ENCODE measurements at regions not wholly inside any gene's neighbourhood (a gene's known extent, or its start where the extent isn't known, plus 50 kb on each side); places are given as distances from the start of the nearest gene placed in this dataset.
A peak's percentile ranks its signal among the peaks of the same experiment; 100 is the strongest.

DNA sequence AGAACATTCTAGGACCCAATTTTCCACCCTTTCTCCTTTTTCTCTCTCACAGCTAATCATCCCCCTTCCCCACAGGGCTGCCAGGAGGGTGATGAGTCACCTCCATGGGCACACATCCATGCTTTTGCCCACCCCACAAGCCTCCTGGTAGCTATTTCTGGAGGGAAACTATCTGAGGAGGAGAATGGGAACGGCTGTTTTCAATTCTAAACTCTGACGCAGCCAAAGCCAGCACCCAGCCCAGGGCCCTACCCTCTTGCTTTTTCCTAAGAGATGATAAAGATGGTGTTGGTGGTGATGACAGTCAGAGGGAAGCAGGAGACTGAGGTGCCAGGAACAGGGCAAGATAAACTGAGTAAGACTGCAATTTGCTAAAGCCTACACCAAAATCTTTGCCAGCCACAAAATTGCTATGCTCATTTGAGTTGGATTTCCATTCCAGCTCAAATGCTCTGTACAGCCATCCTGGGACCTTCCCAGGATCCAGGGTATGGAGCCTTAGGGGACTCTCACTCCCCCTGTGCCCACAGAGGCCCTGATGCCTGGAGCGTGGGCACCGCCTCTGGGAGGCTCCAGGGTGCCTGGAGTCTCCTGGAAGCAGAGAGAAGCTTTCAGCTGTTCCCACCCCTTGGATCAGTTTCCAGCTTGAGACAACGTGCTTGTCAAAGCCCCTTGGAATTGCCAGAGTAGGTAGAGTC is 62.0 kb upstream of the FZD7 start:
- Histone ChIP-seq H3K27ac (ENCODE audit: low read depth in 2 of 2, low read length in 1 of 2) (peak overlapping the region; percentile 47 to 70; a peak in 3 of 4 replicates), H2AFZ (ENCODE audit: low read depth) (no peak overlapping the region; the same call in 1 of the 2 replicates), H3K79me2 (ENCODE audit: insufficient read depth) (no peaks in the 10 kb centered on the region), H3K4me3 (ENCODE audit: low read depth in 2 of 2, low read length in 1 of 2) (no peak overlapping the region), H3K4me1 (ENCODE audit: control insufficient read depth in 1 of 2, insufficient read depth in 2 of 2, low read depth in 1 of 2, low read length in 1 of 2) (peaks cover 8 to 65% of the 10 kb centered on the region in 2 experiments; a peak in 2 of 4 replicates), H3K9me2 (no peaks in the 10 kb centered on the region), H3K9ac (peak overlapping the region; percentile 20; the same call in 1 of the 2 replicates), H3K27me3 (ENCODE audit: insufficient read depth) (no peaks in the 10 kb centered on the region), H4K20me1 (ENCODE audit: insufficient read depth) (no peaks in the 10 kb centered on the region), H3K4me2 (peak overlapping the region; percentile 25; the same call in 1 of the 2 replicates), H3K36me3 (replicated peaks in 1 of 2; ENCODE audit: control insufficient read depth in 1 of 2, insufficient read depth in 2 of 2, low read length in 1 of 2) (no peaks in the 10 kb centered on the region), H3F3A (replicated peaks; ENCODE audit: insufficient read depth) (no peaks in the 10 kb centered on the region), H3K9me3 (no peaks in the 10 kb centered on the region)
- DNase-seq, result no peak
- ChIA-PET CTCF (interaction anchor here (0.9 to 1.4 kb wide), 2 partner anchors 11 to 13 kb away, joined by 3 to 4 read pairs; no protein-coding TSS in a partner anchor), POLR2A (no interaction called here)
- 38% methylated on average over 3 of the region's 5 CpGs for WGBS (ENCODE audit: low lambda C conversion rate)
- TF ChIP-seq, protein P1, sequence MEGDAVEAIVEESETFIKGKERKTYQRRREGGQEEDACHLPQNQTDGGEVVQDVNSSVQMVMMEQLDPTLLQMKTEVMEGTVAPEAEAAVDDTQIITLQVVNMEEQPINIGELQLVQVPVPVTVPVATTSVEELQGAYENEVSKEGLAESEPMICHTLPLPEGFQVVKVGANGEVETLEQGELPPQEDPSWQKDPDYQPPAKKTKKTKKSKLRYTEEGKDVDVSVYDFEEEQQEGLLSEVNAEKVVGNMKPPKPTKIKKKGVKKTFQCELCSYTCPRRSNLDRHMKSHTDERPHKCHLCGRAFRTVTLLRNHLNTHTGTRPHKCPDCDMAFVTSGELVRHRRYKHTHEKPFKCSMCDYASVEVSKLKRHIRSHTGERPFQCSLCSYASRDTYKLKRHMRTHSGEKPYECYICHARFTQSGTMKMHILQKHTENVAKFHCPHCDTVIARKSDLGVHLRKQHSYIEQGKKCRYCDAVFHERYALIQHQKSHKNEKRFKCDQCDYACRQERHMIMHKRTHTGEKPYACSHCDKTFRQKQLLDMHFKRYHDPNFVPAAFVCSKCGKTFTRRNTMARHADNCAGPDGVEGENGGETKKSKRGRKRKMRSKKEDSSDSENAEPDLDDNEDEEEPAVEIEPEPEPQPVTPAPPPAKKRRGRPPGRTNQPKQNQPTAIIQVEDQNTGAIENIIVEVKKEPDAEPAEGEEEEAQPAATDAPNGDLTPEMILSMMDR (IDR thresholded peaks at IDR 0.05), result no peak
- TF ChIP-seq SIN3A (IDR thresholded peaks at IDR 0.05; ENCODE audit: borderline replicate concordance, low read depth, low read length) (no peak; the same call in 1 of the 2 replicates), TEAD4 (IDR thresholded peaks at IDR 0.05; ENCODE audit: borderline replicate concordance, insufficient read depth) (0 out of 2 replicates have a peak, but pooled peaks have one; percentile 36), RFX5 (IDR thresholded peaks at IDR 0.05; ENCODE audit: low read length) (no peak), GATA2 (CRISPR knock-in tag; IDR thresholded peaks at IDR 0.05) (no peak), NRF1 (IDR thresholded peaks at IDR 0.05; ENCODE audit: low read depth, low read length) (no peak), FOSL2 (IDR thresholded peaks at IDR 0.05; ENCODE audit: borderline replicate concordance, low read depth) (peak; percentile 91), YY1 (IDR thresholded peaks at IDR 0.05; ENCODE audit: low read depth) (no peak), ELF1 (IDR thresholded peaks at IDR 0.05) (no peak), RAD21 (IDR thresholded peaks at IDR 0.05; ENCODE audit: low read length) (no peak), CHD2 (IDR thresholded peaks at IDR 0.05; ENCODE audit: low read length, partially characterized antibody) (no peak), EZH2phosphoT487 (IDR thresholded peaks at IDR 0.05; ENCODE audit: borderline replicate concordance, low read depth) (no peak), JUND (IDR thresholded peaks at IDR 0.05) (peak; percentile 91), NFIC (IDR thresholded peaks at IDR 0.05; ENCODE audit: borderline replicate concordance) (peak; percentile 92), TAF1 (IDR thresholded peaks at IDR 0.05; ENCODE audit: borderline replicate concordance, low read depth, low read length) (no peak), MEF2A (IDR thresholded peaks at IDR 0.05; ENCODE audit: borderline replicate concordance, low read depth) (peak; percentile 83; the same call in 1 of the 2 replicates), TCF12 (IDR thresholded peaks at IDR 0.05) (peak; percentile 96), MXI1 (IDR thresholded peaks at IDR 0.05; ENCODE audit: low read depth, low read length) (no peak), GABPA (IDR thresholded peaks at IDR 0.05; ENCODE audit: low read depth) (no peak), FOXM1 (IDR thresholded peaks at IDR 0.05; ENCODE audit: low read depth) (no peak)
- TF ChIP-seq, protein P2, sequence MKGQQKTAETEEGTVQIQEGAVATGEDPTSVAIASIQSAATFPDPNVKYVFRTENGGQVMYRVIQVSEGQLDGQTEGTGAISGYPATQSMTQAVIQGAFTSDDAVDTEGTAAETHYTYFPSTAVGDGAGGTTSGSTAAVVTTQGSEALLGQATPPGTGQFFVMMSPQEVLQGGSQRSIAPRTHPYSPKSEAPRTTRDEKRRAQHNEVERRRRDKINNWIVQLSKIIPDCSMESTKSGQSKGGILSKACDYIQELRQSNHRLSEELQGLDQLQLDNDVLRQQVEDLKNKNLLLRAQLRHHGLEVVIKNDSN (IDR thresholded peaks at IDR 0.05; ENCODE audit: borderline replicate concordance, low read depth), result no peak
- TF ChIP-seq, protein P3, sequence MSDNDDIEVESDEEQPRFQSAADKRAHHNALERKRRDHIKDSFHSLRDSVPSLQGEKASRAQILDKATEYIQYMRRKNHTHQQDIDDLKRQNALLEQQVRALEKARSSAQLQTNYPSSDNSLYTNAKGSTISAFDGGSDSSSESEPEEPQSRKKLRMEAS (IDR thresholded peaks at IDR 0.05; ENCODE audit: low read depth), result peak; percentile 67
- TF ChIP-seq, protein P4, sequence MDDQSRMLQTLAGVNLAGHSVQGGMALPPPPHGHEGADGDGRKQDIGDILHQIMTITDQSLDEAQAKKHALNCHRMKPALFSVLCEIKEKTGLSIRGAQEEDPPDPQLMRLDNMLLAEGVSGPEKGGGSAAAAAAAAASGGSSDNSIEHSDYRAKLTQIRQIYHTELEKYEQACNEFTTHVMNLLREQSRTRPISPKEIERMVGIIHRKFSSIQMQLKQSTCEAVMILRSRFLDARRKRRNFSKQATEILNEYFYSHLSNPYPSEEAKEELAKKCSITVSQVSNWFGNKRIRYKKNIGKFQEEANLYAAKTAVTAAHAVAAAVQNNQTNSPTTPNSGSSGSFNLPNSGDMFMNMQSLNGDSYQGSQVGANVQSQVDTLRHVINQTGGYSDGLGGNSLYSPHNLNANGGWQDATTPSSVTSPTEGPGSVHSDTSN (IDR thresholded peaks at IDR 0.05), result peak; percentile 73; the same call in 1 of the 2 replicates
- TF ChIP-seq, protein P5, sequence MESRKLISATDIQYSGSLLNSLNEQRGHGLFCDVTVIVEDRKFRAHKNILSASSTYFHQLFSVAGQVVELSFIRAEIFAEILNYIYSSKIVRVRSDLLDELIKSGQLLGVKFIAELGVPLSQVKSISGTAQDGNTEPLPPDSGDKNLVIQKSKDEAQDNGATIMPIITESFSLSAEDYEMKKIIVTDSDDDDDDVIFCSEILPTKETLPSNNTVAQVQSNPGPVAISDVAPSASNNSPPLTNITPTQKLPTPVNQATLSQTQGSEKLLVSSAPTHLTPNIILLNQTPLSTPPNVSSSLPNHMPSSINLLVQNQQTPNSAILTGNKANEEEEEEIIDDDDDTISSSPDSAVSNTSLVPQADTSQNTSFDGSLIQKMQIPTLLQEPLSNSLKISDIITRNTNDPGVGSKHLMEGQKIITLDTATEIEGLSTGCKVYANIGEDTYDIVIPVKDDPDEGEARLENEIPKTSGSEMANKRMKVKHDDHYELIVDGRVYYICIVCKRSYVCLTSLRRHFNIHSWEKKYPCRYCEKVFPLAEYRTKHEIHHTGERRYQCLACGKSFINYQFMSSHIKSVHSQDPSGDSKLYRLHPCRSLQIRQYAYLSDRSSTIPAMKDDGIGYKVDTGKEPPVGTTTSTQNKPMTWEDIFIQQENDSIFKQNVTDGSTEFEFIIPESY (IDR thresholded peaks at IDR 0.05; ENCODE audit: borderline replicate concordance, low read depth), result no peak
- TF ChIP-seq, protein P6, sequence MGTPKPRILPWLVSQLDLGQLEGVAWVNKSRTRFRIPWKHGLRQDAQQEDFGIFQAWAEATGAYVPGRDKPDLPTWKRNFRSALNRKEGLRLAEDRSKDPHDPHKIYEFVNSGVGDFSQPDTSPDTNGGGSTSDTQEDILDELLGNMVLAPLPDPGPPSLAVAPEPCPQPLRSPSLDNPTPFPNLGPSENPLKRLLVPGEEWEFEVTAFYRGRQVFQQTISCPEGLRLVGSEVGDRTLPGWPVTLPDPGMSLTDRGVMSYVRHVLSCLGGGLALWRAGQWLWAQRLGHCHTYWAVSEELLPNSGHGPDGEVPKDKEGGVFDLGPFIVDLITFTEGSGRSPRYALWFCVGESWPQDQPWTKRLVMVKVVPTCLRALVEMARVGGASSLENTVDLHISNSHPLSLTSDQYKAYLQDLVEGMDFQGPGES (IDR thresholded peaks at IDR 0.05; ENCODE audit: low read depth, low read length), result no peak
- TF ChIP-seq, protein P7, sequence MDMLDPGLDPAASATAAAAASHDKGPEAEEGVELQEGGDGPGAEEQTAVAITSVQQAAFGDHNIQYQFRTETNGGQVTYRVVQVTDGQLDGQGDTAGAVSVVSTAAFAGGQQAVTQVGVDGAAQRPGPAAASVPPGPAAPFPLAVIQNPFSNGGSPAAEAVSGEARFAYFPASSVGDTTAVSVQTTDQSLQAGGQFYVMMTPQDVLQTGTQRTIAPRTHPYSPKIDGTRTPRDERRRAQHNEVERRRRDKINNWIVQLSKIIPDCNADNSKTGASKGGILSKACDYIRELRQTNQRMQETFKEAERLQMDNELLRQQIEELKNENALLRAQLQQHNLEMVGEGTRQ (IDR thresholded peaks at IDR 0.05; ENCODE audit: borderline replicate concordance, low read depth, low read length), result no peak

Data from SK-N-SH (cell line).